Heart left ventricle (tissue), 13 donors: ENCODE measurements at regions not wholly inside any gene's neighbourhood (a gene's known extent, or its start where the extent isn't known, plus 50 kb on each side); places are given as distances from the start of the nearest gene placed in this dataset.

Source experiments
- POLR2A ChIP-seq, 2 donors: fragments of 450-650 bp; IDR thresholded peaks; one replicate each; pipeline ENCODE4 v1.6.1; 2017; ENCODE audit warnings: antibody characterized with exemption in 2 of 2, mild to moderate bottlenecking in 2 of 2, moderate library complexity in 2 of 2
- TF ChIP-seq, protein P1 (sequence below), 12 donors: fragments of 200-600 bp; sonication (generic) in 4 of 12; IDR thresholded peaks; one replicate each; pipeline versions ENCODE4 v1.5.0 to v1.8.0; 2018 to 2022; ENCODE audit warnings: antibody characterized with exemption in 12 of 12, mild to moderate bottlenecking in 5 of 12
- donor health status: ischemic (EF 13 %, LVEDD 7.1; RV severe dilation, severe dysfunction).
- donor health status: DM: no; HTN: yes; CAD: no.
- donor health status: DM: no; HTN: no; CAD: no.
- donor health status: ischemic (EF 25% LVEDD 6.9; RV normal size, moderate dysfunction).
- donor health status: ischemic (EF 25% LVEDD 5.7; RV mildly dilated, moderate dysfunction).
- donor health status: ischemic (EF 35%, LVEDD 5.7; RV mildly dilated, moderate dysfunction).
- donor health status: nonischemic (EF 11% LVEDD 7.7; RV severe dilation, severe dysfunction).
- donor health status: DM: yes; HTN: yes; CAD: no.
- donor health status: PGD.
- donor health status: ischemic (EF 29% LVEDD 5.4; RV normal size, mild dysfunction).
- donor health status: nonischemic (EF 23%, LVEDD 6.1; RV moderate dilation, normal function).

- TF ChIP-seq, protein P1, sequence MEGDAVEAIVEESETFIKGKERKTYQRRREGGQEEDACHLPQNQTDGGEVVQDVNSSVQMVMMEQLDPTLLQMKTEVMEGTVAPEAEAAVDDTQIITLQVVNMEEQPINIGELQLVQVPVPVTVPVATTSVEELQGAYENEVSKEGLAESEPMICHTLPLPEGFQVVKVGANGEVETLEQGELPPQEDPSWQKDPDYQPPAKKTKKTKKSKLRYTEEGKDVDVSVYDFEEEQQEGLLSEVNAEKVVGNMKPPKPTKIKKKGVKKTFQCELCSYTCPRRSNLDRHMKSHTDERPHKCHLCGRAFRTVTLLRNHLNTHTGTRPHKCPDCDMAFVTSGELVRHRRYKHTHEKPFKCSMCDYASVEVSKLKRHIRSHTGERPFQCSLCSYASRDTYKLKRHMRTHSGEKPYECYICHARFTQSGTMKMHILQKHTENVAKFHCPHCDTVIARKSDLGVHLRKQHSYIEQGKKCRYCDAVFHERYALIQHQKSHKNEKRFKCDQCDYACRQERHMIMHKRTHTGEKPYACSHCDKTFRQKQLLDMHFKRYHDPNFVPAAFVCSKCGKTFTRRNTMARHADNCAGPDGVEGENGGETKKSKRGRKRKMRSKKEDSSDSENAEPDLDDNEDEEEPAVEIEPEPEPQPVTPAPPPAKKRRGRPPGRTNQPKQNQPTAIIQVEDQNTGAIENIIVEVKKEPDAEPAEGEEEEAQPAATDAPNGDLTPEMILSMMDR (IDR thresholded peaks at IDR 0.05): no peak
- TF ChIP-seq POLR2A (IDR thresholded peaks at IDR 0.05): no peak
Observed at GRCh38 chr3:161674402-161674801, 177.8 kb downstream of the OTOL1 start.
